Nucleus accumbens (tissue), 56 donors: ENCODE measurements at regions not wholly inside any gene's neighbourhood (a gene's known extent, or its start where the extent isn't known, plus 50 kb on each side); places are given as distances from the start of the nearest gene placed in this dataset.
A peak's percentile ranks its signal among the peaks of the same experiment; 100 is the strongest.

ENCODE experiments used
- DNase-seq, 56 donors: peaks; one replicate each; lab custom pipeline; 2025; lab: John Stamatoyannopoulos, UW

DNA sequence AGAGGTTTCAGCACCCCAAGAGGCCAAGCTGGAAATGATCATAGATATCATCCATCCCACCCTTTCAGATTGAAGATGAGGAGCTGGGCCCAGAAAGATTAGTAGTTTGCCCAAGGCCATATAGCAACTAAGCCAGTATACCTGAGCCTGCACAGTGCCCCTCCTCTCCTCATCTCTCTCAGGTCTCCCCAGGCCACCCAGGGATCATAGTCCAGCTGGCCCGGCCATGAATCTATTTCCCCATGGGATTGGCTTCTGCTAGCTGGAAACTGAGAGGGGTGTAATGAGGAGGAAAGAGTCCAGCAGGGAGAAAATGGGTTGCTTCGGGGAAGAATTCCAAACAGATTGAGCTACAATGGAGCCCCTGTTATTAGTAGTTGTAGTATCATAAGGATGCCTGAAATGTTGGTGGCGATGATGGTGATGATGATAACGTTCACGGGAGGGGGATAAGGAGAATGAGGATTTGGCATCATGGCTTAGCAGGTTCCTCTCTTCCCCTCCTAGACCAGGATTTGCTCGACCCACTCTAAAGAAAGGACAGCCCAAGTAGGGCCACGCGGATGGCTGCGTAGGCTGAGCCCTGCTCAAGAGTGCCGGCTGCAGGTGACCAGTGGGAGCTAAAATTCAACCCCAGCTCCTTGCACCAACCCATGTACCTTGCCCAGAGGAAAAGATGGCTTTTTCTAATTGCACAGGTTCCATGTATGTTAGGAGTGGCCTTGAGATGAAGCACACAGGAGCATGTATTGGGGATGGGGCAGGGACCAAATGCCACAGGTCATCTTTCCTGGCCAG is 117.8 kb upstream of the PJA1 start:
- no peak for DNase-seq

GRCh38 chrX:69280933-69281332 is 115.7 kb upstream of the PJA1 start:
- no peak for DNase-seq

DNA sequence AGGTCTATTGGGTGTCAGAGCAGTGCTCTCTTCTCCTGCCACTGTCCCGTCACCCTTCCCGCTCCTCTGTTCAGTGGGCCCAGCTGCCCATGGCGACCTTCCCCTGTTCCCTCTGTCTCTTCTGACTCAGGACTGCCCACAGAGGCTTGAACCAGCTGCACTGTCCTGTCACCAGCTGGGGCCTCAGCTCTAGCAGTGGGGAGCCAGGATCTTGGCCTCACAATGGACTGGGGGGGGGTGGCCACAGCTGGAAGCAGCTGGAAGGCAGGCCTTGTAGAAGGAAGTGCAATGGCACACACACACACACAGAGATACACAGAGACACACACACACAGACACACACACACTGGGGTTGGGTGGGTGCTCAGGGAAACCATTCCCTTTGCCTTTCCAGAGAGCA is 114.0 kb upstream of the PJA1 start:
- DNase-seq, result no peak

DNA sequence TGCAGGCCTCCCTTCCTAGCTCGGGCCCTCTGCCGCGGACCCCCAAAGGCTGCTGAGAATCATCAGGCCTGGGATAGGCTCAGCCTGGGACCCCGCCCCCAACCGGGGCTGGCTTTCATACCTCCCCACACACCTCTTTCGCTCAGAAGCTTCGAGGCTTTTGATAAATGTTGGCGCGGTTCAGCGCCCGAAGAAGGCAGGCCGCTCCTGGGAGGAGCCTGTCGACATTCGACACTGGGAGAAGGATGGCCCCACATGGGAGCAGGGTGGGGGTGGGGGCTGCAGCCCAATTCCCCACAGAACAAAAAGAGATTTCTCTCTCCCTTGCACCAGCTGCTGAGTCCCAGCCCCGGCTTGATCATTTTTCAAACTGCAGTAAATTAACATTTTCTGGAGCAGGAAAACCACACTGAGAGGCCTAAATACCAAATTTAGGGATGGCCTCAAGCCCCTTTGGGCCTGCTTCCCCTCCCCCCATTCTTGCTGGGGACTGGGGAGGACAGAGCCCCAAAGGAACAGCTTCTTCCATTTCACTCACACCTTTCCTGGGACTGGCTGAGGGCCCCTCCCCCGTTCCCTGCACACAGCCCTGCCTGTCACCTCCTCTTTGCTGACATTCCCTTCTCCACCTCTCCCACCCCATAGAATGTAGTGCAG is 112.9 kb upstream of the PJA1 start:
- DNase-seq, result no peak

GRCh38 chrX:69277369-69277990 is 112.2 kb upstream of the PJA1 start:
- no peak for DNase-seq

DNA sequence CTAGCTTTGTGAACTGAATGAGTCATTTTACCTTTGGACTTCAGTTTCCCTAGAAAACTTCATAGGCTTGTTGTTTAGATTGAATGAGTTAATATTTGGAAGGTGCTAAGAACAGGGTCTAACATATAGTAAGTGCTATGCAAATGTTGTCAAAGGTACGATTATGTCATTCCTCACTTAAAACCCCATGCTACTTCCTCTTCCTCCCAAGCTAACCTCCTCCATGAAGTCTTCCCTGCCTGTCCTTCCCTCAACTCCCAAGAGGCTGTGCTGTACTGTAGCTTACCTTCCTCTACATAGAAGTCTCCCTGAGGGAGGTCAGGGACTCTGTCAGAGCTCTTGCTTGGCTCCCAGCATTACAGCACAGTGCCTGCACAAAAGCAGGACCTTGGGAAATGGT is 103.4 kb upstream of the PJA1 start:
- DNase-seq, result no peak

- no peak for DNase-seq
These were observed 98.9 kb upstream of the PJA1 start for GRCh38 chrX:69264158-69264581.

- no peak for DNase-seq
These were observed 98.1 kb upstream of the PJA1 start for GRCh38 chrX:69263251-69263820.

- no peak for DNase-seq
These were observed 97.0 kb upstream of the PJA1 start for GRCh38 chrX:69262036-69262936.

GRCh38 chrX:69260169-69260568 is 94.9 kb upstream of the PJA1 start:
- DNase-seq, result no peak

DNA sequence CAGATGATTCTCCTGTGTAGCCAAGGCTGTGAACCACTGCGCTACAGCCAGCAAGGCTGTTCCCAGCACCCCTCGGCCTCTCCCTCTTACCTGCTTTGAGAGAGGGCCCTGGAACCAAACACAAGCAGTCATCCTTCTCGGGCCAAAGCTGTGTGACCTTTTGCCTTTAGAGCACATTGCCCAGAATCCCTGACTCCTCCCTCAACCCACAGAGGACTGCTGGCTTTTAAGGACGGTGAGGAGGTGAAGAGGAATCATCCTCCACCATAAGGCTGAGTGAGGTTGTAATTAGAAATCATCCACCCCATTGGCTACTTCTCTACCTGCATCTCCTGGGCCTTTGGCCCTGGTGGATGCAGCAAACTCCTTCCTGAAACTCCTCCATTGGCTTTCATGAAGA is 93.6 kb upstream of the PJA1 start:
- DNase-seq, result no peak

GRCh38 chrX:69257499-69258127 is 92.4 kb upstream of the PJA1 start:
- DNase-seq, result peak in 18 of 56 donors; percentile 0 to 34 (median 6)

DNA sequence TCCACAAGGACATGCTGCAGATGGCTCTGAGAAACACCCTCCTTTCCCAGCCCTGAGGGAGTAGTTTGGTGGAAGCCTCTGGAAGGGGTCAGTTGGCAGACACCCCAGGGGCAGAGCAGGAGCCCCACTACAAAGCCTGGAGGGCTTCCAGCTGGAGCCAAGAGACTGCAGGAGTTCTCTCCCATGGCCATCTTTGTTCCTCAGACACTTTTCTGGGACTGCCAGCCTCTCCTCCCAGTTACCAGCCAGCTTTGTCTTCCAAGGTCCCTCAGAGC is 91.0 kb upstream of the PJA1 start:
- peak in 10 of 56 donors; percentile 0 to 16 (median 3) for DNase-seq

GRCh38 chrX:69255441-69256290 is 90.4 kb upstream of the PJA1 start:
- peak in 1 of 56 donors; percentile 2 for DNase-seq

DNA sequence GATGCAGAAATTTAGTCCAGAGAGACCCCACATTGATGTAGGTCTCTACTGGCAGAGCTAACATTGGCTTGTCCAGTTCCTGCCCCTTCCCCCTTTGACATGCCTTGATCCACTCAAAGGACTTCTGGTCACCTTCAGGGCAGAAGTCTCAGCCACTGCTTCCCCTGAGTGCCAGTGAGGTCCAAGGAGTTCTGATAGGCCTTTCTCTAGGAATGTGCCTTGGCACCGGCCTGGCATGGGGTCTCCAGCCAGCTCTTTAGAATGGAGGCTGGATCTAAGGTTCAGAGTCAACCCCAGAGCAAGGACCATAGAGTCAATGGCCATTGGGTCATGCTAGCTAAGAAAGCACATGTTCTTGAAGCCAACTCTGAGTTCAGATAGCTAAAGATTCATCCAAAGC is 88.6 kb upstream of the PJA1 start:
- DNase-seq, result no peak

DNA sequence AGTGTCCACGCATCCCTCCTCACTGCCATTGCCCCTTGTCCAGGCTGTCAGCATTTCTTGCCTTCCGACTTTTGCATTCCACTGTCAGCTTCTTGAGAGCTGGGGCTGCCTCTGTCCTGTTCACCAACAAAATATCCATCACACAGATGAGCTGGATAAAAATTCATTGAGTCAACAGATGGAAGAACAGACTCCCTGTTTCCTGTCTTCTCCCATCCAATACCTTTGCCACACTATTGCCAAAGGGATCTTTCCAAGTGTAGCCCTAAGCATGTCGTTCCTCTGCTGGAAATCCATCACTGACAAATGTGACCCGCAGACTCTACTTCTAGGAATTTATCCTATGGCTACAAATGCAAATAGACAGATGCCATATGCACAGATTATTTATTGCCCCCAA is 78.0 kb upstream of the PJA1 start:
- DNase-seq, result no peak

- peak in 5 of 56 donors; percentile 11 to 44 (median 27) for DNase-seq
These were observed 73.6 kb upstream of the PJA1 start for GRCh38 chrX:69238887-69239231.

DNA sequence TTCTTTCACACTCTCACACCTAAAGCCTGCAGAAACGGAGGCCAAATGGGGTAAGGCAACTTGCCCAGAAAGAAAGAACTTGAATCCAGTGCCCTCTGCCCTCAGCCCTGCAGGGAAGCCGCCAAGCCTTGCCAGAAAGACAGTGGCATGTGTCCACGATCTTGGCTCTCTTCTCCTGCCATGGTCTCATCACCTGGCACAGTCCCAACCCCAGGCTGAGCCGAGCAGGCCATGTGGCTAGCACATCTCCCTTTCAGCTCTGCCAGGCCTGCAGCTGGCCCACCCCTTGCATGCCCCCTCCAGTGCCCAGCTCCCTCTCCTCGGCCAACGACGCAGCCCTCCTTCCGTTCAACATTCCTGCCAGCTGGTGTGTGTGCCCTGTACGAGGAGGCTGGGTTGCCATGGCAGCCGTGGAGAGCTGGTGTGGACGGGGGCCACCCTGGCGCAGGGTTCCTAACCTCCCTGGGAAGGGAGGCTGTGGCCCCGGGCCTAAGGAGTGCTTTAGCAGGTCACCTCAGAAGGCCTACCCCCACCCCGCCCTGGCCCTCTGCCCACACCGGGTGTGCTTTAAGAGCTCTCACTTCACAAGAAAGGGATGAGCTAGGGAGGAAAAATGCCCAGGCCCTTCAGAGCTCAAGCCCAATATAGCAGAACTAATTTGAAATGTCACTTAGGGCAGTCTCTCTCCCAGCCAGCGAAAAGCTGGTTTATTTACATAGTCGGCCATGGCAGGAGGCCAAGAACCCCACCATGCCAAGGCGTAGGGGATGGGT is 73.0 kb upstream of the PJA1 start:
- DNase-seq, result peak in 54 of 56 donors; percentile 8 to 83 (median 63)
